ENCODE measurements at regions not wholly inside any gene's neighbourhood (a gene's known extent, or its start where the extent isn't known, plus 50 kb on each side); places are given as distances from the start of the nearest gene placed in this dataset.

DNA sequence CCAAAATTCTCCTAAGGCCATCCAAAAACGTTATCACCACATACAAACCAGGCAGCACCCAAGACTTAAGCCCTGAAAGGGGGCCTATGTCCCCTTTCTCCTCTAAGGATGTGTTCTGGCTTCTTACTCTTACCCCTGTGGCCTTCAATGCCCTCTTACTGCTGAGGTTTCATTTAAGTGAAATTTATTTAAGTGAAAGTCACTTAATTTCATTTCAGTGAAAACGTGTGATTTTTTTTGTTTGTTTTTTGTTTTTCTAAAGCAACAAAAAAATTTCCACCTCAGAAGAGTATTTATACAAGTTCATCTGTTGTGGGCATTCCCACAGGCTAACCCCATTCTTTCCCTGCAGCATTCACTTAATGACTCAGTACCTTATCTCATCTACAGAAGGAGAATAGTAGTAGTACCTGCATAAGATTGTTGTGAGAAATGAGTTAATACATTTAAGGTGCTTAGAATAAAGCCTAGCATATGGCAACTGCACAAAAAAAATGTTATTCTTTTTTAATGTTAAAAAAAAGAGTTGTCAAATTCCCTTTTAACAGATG, 220.6 kb downstream of the CHRM3 start:
- no peak for DNase-seq

DNA sequence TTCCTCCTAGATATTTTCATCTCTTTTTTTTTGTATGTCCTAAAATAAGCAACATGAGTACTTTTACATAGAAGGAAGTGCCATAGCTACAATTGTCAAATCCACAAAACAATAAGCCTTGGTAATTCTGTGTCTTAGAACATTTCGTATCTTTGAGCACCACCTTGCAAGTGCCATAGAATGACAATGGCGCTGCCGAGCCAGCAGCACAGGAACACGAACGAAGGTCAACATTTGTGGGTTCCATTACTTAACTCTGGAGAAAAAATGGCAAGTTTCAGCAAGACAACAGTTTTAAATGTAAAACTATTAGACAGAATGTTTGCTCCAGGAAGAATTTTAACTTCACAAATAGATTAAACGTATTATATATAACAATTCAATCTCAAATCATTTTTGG, 222.1 kb downstream of the CHRM3 start:
- DNase-seq: no peak

DNA sequence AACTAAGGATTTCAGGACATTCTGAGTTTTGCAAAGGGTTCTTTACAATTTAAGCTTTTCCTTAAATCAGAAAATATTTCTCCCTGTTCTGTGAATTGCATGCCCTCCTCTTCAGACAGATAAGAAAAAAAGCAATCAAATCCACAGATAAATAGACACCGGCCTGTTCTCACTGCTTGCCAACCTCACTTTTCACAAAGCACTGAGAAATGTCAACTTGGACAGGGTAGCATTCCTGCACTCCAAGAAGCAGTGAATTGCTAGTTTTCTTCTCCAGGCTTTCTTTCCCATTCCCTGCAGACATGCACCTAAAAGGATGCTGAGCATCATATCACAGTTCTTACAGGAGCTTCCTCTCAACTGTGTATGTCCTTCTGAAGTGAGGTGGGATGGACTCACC, 226.0 kb downstream of the CHRM3 start:
- DNase-seq: no peak

DNA sequence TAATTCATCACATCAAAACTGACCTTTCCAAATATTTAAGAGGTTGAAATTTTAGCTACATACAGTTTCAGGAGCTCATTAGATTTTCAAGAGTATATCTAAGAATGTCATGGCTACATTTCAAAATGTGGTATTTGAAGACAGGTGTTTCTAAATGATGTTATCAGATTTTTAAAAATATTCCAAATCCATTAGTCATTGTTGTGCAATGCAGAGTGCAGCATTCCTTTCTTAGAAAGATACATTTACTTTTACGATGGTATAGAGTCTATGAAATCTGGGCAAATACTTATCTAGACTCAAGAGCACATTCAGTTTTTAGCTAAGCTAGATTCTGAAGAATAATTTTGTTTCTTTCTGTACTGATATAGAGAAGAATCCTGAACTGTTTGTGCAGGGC, 230.3 kb downstream of the CHRM3 start:
- DNase-seq: no peak

DNA sequence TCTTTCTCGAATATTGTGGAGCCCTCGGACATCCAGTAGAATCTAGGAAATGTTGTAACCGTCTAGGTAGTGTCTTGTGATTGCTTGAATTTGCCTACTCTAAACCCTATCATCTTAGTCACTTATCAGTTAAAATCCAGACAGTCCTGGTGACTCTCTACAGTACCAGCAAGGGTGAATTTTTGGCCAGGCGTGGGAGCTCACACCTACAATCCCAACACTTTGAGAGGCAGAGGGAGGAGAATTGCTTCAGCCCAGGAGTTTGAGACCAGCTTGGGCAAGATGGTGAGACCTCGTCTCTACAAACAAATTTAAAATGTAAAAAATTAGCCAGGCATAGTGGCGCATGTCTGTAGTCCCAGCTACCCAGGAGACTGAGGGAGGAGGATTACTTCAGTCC, 230.9 kb downstream of the CHRM3 start:
- no peak for DNase-seq

DNA sequence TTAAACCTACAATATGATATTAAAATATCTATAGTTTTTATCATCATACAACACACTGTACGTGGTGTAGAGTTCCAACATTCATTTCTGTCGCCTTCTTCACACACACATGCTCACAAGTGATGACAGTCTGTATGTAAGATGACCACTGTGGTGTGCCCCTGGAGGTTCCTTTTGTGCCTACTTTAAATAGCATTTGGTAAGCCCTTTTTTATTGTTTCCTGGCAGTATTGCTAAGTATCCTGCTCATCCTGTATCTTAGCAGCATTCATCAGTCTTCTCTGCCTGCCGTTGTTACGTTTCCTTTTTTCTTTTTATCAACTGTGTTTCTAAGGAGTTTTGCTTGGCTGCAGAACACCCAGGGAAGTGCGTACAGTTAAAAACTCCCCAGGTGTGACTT, 231.4 kb downstream of the CHRM3 start:
- no peak for DNase-seq

DNA sequence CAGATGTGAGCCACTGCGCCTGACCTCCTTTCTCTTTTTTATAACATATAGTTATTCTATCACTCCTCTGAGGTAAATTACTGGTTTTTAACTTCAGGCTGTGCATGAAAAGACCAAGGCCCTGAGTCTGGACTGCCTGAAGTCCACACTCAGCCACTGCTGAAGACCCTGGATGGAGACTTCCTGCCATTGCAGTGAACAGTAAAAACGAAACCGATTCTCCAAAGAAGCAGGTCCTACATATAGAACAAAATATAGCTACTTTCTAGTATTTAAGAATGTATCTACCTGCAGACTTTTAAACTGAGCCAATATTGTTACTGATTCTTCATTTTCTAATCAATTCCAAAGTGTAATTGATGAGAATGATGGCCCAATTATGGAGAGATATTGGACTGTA, 232.8 kb downstream of the CHRM3 start:
- DNase-seq: no peak

DNA sequence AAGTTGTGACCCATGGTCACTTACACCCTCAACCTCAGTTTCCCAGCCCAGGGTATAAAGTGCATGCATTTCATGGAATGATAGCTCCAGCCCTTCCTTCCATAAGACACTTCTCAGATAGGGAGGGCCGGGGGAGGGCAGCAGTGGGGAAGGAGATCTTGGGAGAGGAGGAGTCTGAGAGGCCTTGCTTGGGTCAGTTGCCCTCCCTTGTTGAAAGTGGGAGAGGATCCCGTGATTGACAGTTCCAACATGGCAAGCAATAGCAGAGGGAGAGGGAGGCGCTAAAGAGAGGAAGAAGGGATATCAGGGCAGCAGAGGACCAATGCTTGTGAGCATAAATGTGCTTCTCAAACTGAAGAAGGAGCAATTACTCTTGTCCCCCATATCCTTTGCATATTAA, 244.4 kb downstream of the CHRM3 start:
- no peak for DNase-seq

DNA sequence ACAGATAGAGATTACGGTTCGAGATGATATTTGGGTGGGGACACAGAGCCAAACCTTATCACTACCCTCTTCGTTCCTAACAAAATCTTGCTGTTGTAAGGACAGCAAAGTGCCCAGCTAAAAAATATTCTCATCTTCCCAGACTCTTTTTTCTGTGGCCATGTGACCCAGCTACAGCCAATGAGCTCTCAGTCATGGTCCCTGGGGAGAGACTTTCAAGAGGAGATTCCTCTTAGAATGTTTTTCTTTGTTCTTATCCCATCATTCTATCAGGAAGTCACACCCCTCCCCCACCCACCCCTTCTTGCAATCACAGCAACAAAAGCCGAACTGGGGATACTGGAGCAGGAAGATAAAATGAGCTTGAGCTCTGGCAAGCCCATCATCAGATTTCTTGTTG, 247.1 kb downstream of the CHRM3 start:
- no peak for DNase-seq

DNA sequence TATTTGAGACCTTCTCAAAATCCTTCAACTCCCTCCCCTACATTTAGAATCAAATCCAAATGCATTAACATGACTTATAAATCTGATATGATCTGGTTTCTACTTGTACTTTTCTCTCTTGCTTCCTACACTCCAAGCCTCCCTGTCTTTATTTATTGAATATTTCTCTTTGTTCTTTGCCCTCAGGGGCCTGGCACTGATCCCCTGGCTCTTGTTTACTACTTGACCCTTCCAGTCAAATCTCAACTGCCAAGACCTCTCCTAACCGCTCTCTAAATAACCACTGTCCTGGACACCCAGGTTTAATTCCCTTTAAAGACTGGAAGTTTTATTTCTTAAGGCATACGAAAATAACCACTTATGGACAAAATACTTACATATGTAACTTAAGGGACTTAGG, 248.9 kb downstream of the CHRM3 start:
- no peak for DNase-seq

DNA sequence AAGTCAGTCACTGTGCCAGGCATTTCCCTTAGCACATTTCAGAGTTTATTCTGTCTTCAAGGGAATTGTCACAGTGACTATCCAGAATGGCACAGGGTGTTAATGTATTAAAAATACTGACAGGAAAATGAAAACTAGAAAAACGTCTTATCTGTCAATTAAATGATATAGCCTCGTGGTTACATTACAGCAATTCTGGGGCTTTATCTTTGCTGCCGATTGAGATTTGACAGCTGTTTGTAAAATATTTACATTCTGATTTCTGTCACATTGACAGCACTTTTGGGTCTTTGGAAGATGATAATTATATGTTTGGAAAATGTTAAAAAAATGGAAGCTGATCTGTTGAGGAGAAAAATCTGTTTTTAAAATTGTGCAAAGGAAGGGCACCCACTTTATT, 250.0 kb downstream of the CHRM3 start:
- DNase-seq: no peak

DNA sequence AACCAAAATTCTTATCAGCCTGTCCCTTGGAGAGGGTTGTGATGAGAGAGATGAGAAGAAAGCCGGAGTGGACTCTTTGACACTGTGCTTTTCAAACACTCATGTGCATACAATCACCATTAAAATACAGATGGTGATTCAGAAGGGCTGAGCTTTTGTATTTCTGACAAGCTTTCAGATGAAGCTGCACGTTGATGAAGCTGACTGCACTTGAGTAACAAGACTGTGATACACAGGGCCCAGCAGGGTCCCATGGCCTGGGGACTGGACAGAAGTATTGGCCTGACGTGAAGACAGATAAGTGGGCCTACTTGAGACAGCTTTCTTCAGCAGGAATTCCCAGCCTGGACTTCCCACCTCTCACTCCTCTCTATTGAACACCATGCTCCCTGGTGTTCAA, 258.2 kb downstream of the CHRM3 start:
- no peak for DNase-seq

DNA sequence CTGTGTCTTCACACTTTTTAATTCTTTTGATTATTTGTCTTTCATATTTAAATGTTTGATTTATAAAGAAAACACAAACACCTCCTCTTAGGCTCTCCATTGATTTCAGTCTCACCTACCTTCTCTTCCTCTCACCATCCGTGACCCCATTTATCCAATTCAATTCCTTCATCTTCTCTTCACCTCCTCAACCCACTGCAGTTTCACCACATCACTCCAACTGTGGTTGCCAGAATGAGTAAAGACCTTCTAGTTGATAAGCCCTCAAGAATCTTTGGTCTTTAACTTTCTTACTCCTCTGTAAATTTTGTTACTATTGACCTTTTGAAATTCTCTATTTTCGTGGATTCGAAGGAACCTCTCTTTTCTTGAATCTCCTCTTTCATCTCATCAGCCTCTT, 260.7 kb downstream of the CHRM3 start:
- no peak for DNase-seq

DNA sequence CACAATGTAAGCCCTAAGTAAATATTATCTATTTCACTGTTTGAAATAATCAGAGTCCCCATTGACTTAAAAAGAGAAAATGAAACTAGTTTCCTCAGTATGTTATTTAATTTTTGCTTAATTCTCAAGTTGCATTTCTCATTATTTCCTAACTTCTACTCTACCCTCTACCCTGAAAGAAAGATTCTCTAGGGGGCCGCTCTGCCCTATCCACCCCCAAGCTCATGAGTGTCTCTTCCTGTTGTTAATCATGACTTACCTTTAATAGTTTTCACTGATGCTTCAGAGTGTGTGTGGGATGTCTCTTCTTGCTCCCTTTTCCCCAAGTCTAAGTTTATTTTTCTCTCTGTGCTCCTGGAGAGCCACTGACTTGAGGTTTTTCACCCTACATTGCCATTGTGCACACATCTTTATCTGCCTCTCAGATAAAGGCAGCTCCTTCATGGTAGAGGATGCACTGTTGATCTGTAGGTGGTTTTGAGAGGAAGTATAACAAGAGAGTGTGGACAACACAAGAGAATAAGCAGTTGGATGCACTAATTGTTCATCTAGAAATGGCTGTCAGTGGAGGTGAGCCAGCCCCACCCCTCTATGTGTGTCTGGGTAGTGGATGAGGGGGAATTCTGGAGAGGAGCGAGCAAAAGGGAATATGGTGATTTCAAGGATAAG, 261.7 kb downstream of the CHRM3 start:
- DNase-seq: no peak

DNA sequence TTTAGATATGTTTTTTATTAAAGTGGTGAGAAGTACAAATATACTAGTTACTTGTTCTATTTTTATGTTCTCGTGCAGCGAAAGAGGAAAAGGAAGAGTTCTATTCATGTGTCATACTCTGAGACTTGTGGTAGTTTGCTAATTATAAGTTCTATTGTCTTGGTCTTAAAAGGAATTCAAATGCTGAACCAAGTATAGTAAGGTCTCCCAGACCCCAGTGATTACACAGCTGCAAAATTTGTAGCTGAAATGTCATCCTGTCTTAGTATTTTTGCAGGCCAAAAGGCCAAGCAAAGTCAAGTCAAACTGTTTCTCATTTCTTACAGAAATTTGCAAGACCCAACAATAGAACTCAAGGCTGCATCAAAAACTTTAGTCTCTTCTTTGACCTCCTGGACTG, 268.7 kb downstream of the CHRM3 start:
- DNase-seq: no peak

DNA sequence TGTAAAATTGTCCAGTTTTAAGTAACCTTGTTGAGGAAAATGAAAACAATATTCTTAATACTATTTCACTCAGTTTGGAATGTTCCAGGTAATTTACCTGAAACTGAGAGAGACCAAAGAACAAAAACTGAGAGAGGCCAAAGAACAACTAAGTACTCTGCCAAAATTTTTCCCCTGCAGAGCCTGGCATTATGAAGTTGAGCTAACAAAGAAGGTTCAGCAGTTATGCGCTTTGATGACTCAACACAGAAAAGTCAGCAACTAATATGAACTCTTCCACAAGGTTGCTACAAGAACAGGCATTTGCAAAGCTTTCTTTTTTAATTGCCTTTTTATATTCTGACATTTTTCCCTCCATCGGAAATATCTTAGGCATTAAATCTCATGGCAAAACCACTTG, 270.9 kb downstream of the CHRM3 start:
- DNase-seq: no peak

DNA sequence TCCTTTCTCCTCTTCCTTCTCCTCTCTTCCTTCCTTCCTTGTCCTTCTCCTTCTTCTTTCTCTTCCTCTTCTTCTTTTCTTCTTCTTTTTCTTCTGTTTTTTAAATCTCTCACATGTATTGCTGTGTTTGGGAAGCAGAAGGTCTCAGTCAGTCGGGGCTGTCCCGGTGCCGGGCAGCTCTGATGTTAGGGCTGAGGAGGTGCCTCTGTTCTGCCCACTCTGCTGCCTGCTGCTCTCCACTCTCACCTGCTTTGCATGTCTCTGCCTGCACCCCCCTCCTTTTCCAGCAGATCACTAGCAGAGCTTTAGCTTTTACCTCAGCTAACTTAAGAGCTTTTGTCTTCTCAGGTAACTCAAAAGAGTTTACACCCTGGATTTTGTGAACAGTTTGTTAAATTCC, 276.6 kb downstream of the CHRM3 start:
- DNase-seq: no peak

DNA sequence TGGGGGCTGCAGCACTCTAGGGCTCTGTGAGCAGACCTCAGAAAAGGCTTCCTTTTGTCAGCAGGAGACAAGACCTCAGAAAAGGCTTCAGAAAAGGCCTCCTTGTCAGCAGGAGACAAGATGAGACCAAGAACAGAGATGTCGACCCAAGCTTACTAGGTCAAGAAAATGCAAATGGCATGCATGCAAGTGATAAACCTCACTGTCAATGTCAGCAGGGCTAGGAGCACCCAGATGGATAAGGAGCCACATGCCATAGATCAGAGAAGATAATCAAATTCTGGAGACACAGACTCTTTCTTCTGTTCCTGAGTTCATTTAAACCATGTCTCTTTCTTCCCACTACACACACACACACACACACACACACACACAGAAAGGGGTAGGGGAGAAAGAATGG, 285.9 kb downstream of the CHRM3 start:
- no peak for DNase-seq

DNA sequence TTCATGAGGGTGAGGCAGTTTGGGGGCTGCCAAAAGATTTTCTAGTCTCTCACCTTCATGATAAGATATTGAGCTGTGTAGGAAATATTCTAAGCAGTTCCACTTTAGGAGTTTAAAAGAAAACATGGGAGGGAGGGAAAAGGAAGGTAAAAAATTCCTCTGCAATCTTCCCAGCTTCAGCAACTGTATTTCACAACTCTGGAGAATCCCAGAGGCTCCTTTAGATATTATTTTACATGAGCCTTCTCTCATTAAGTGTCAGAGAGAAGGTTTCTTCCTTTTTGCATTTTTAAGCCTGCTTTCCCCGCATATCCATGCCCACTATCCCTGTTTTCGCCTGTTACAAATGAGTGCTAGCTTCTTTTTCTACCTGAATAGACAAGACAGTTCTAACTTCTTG, 289.4 kb downstream of the CHRM3 start:
- no peak for DNase-seq

DNA sequence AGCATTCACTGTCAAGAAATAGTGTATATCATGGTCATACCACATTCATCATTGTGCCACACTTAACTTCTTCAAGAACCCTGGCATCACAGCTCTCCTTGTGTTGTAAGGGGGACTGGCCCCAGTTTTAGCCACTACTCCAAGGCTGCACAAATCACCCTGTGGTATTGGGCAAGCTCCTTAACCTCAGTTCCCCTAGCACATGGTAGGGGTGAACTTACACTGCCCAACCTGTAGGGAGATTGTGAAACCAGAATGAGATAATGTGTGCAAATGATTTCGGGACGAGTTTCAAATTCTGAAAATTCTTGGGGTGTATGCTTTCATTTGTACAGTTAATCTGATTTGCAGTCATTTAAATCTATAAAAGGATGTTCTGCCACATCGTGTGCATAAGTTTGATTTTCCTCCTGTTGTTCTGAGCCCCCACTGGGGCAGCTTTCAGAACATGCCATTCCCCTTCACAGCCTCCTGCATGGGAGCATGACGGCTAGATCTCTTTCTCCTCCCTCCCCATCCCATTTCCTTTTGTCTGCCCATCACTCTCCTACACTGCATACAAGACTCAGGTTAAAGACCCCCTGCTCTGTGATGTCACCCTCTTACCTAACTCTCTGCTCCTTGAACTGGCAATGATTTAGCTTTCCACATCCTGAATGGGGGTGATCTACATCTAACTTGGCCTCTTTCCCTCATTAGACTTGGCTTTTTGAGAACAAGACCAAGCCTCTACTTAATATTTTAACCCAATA, 290.3 kb downstream of the CHRM3 start:
- DNase-seq: no peak

DNA sequence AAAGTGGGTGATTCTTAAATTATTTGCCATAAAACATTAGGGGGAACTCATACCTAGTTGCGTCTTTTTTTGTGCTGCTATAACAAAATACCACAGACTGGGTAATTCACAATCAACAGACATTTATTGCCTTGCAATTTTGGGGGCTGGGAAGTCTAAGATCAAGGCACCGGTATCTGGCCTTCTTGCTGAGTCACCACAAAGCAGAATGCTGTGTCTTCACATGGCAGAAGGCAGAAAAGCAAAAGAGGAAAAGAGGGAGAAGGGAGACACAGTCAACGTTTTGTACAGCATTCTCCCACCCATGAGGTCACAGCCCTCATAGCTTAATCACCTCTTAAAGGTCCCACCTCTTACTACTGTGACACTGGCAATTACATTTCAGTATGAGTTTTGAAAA, 291.0 kb downstream of the CHRM3 start:
- no peak for DNase-seq

DNA sequence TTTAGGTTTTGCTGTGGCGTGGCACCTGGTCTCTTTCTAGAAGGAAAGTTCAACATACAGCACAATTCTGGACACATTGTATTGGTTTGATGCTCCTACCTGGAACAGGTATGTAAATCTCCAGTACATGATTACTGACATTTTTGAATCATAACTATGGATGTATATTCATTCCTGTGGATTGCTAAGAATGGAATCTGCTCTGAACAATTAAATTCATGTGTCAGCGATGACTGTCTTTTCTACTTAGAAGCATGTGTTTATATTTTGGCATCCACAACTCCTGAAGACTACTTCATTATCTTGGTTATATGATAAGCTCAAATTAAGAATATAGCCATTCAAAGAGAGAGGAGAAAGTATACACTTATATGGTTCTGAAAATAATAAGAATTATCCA, 291.8 kb downstream of the CHRM3 start:
- DNase-seq: no peak

DNA sequence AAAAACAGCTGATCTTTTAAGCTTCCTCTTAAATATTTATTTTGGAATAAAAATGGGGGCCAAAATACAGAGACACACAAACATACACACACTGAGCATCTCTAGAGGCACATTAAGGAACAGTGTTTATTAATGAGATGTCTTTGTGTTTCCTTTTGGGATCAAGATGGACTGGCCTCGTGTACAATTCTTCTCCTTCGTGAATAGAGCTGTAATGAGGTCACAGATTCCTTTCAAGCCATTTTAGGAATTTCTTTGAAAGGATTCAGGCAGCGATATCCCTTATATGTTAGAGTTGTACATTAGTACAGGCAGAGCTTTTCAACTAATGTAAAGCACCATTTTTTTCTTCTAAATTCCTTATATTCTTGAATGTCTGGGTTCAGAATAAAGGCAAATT, 295.7 kb downstream of the CHRM3 start:
- no peak for DNase-seq

DNA sequence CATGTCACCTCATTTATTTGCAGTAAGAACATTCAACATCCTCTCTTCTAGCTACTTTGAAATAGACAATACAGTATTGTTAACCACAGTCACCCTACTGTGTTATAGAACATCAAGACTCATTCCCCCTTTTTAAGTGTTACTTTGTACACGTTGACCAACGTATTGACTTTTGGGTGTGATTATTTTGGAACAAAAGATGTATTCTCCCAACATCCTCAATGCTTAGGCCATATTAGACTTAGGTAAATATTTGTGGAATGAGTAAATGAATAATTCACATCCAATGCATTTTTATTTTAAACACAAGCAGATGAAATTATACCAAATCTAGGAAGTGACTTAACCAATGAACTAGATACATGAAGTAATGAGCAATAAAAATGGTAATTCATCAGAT, 296.6 kb downstream of the CHRM3 start:
- no peak for DNase-seq

DNA sequence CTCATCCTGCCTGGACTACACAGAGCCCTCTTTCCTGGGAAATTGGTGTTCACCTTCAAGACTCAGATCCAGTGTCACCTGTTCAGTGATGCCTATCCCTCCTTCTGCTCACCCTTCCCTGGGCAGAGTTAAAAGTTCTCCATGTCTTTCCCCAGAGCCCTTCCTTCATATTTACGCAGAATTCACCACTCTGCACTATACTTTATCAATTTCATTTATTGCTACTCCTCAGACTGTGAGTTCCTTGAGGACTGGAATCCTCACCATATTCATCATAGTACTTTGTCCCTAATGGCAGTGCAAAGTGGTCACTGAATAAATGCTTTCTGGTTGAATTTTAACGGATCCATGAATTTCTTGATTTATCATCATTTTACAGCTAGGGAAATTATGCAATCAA, 300.0 kb downstream of the CHRM3 start:
- DNase-seq: no peak

Data from NCI-H510A (cell line).